Nephron (organoid): ENCODE measurements at regions not wholly inside any gene's neighbourhood (a gene's known extent, or its start where the extent isn't known, plus 50 kb on each side); places are given as distances from the start of the nearest gene placed in this dataset.

ENCODE experiments used
- H3K27ac Mint-ChIP-seq, 3 experiments: 2 replicates each; pipeline ENCODE4 v1.8.0; 2020; ENCODE audit warnings: mixed read lengths in 3 of 3, mild to moderate bottlenecking in 2 of 3, moderate library complexity in 1 of 3
- H3K27me3 Mint-ChIP-seq: 2 replicates; pipeline ENCODE4 v1.8.0; 2021; ENCODE audit warnings: low read depth, mild to moderate bottlenecking, moderate library complexity, mixed read lengths
- H3K36me3 Mint-ChIP-seq: 2 replicates; pipeline ENCODE4 v1.8.0; 2020; ENCODE audit warnings: low read depth, mixed read lengths
- H3K4me1 Mint-ChIP-seq: 2 replicates; pipeline ENCODE4 v1.8.0; 2020; ENCODE audit warnings: mixed read lengths
- H3K4me3 Mint-ChIP-seq, 3 experiments: 2 replicates each; pipeline ENCODE4 v1.8.0; 2020; ENCODE audit warnings: mild to moderate bottlenecking in 3 of 3, mixed read lengths in 3 of 3, moderate library complexity in 2 of 3
- H3K9me3 Mint-ChIP-seq: 2 replicates; pipeline ENCODE4 v1.8.0; 2020; ENCODE audit warnings: mixed read lengths
- TF ChIP-seq, protein P1 (sequence below), 3 experiments: fragments of 200-600 bp; sonication (generic); IDR thresholded peaks; one replicate each; pipeline ENCODE4 v1.5.0; 2021; ENCODE audit warnings: antibody characterized with exemption in 3 of 3; ENCODE audit not compliant: unreplicated experiment in 3 of 3

DNA sequence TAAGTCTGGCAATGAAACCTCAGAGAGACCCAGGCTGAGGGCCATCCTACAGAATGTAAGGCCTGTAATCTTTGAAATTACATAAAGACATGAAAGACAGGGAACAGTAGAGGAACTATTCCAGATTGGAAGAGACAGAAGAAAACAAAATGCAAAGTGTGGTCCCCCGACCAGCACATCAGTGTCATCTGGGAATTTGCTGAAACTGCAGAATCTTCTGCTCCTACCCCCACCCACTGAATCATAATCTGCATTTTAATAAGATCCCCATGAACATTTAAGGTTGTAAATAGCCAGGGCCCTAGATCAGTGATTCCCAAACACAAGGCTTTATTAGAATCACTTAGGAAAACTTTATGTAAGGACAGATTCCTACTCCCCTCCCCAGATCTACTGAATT is 154.4 kb downstream of the NOC3L start:
- Mint-ChIP-seq H3K4me1 (peaks cover 73% of the 10 kb centered on the region), H3K27ac (peak overlapping the region in 2 of 3 experiments; percentile 61 to 94), H3K36me3 (peaks cover 4% of the 10 kb centered on the region), H3K9me3 (peaks cover 3% of the 10 kb centered on the region), H3K4me3 (no peak overlapping the region), H3K27me3 (peaks cover under 1% of the 10 kb centered on the region)
- TF ChIP-seq, protein P1, sequence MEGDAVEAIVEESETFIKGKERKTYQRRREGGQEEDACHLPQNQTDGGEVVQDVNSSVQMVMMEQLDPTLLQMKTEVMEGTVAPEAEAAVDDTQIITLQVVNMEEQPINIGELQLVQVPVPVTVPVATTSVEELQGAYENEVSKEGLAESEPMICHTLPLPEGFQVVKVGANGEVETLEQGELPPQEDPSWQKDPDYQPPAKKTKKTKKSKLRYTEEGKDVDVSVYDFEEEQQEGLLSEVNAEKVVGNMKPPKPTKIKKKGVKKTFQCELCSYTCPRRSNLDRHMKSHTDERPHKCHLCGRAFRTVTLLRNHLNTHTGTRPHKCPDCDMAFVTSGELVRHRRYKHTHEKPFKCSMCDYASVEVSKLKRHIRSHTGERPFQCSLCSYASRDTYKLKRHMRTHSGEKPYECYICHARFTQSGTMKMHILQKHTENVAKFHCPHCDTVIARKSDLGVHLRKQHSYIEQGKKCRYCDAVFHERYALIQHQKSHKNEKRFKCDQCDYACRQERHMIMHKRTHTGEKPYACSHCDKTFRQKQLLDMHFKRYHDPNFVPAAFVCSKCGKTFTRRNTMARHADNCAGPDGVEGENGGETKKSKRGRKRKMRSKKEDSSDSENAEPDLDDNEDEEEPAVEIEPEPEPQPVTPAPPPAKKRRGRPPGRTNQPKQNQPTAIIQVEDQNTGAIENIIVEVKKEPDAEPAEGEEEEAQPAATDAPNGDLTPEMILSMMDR (IDR thresholded peaks at IDR 0.05; ENCODE audit: unreplicated experiment in 3 of 3), result no peak

DNA sequence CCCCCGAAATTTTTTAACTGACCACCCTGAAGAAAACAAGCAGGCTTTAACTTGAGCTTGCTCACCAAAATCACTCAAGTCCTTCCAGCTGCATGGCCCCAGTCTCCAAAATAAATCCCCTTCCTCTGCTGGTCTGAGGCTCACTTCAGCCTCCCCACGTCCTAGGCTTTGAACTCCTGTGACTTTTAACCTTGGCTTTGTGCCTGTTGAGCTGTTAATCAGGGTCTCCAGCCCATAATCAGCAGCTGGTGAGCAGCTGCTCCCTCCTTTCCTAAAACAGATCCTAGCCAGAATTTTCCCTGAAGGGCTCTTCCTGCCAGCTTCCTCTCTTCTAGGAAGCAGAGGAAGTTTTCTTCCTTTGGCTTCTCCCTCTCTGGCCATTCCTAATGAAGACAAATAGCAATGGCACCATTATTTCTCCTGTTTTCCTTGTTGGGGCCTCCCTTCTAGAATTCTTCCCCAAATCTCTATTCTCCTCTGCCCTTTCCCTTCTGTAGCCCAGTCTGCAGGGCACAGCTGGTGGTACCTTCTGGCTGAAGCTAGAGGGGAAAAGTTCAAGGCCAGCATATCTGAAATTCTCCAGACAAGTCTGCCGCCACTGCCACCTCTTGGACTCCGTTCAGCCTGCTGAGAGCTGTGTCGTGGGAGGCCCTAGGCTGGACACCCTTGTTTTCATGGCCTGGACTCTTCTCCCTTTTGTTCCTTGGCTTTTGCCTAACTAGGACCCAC is 152.1 kb downstream of the NOC3L start:
- TF ChIP-seq, protein P1 (IDR thresholded peaks at IDR 0.05; ENCODE audit: unreplicated experiment in 3 of 3), result no peak
- Mint-ChIP-seq H3K27me3 (peaks cover 3% of the 10 kb centered on the region), H3K36me3 (peaks cover 4% of the 10 kb centered on the region), H3K27ac (peak overlapping the region; percentile 89 to 94 (median 92)), H3K4me1 (peaks cover 72% of the 10 kb centered on the region), H3K4me3 (peak overlapping the region in 2 of 3 experiments; percentile 60 to 65), H3K9me3 (peaks cover 3% of the 10 kb centered on the region)

DNA sequence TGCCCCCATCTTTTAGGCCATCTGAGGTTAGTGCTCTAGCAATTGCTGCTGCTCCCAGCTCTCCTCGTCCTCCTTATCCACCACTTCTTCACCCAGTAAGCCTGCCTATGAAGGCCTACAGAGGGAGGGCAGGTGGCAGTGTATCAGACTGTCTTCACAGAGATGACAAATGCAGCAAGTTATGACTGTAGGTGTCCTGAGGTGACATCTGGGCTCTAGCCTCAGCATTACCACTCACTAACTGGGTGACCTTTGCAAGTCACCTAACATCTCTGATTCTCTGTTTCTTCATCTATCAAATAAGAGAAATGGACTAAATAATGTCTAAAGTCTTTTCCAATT is 151.6 kb downstream of the NOC3L start:
- peaks cover 3% of the 10 kb centered on the region for H3K27me3 Mint-ChIP-seq
- peak overlapping the region; percentile 89 to 94 (median 92) for H3K27ac Mint-ChIP-seq
- H3K9me3 Mint-ChIP-seq, result no peaks in the 10 kb centered on the region
- no peaks in the 10 kb centered on the region for H3K36me3 Mint-ChIP-seq
- H3K4me3 Mint-ChIP-seq, result peak overlapping the region in 1 of 3 experiments; percentile 65
- H3K4me1 Mint-ChIP-seq, result peaks cover 66% of the 10 kb centered on the region
- TF ChIP-seq, protein P1 (IDR thresholded peaks at IDR 0.05; ENCODE audit: unreplicated experiment in 3 of 3), result no peak

DNA sequence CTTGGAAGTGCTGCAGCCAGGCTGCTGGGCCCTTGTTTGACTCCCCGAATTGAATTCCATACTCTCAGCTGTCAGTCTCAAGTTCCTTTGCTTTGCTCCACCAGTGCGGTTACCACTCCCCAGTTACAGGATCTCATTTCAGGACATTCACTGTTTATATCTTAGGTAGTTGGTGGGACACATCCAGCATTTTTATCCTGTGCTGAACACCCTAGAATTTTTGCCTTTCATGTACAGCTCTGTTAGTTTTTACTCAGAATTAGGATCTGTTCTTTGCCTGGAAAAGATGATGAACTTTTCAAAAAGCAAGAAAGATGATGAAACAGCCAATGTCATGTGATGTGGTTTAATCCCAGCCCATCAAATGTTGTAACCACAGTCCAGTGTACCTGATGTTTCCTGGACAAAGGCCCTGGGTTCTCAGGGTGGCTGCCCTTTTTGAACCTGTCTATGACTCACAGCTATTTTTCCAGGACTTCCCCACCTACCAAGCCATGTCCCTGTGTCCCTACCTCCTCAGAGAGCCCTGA is 149.7 kb downstream of the NOC3L start:
- Mint-ChIP-seq H3K27me3 (peaks cover 3% of the 10 kb centered on the region), H3K9me3 (no peaks in the 10 kb centered on the region), H3K4me1 (peaks cover 75% of the 10 kb centered on the region), H3K36me3 (no peaks in the 10 kb centered on the region), H3K27ac (peak overlapping the region; percentile 51 to 72 (median 63)), H3K4me3 (peak overlapping the region in 1 of 3 experiments; percentile 66)
- TF ChIP-seq, protein P1 (IDR thresholded peaks at IDR 0.05; ENCODE audit: unreplicated experiment in 3 of 3), result no peak

DNA sequence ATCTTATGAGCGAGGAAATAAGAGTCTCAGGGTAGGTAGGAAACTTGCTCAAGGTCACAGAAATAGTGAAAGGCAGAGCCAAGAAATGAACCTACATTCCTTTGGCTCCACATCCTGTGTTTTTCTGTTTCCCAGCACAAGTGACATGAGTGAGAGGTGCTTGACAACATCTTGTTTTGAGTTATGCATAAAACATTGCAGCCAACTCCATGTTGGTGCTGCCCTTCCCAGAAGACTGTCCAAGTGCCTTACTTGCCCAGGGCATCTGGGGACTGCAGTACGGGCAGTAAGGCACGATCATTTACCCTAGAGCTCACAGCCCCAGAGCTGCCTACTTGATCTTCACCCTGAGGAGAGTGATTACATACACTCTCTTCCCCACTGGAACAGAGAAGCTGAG is 148.8 kb downstream of the NOC3L start:
- Mint-ChIP-seq H3K4me1 (peaks cover 67% of the 10 kb centered on the region), H3K27ac (peak overlapping the region in 1 of 3 experiments; percentile 63), H3K9me3 (no peaks in the 10 kb centered on the region), H3K27me3 (peaks cover 3% of the 10 kb centered on the region), H3K4me3 (no peak overlapping the region), H3K36me3 (no peaks in the 10 kb centered on the region)
- TF ChIP-seq, protein P1 (IDR thresholded peaks at IDR 0.05; ENCODE audit: unreplicated experiment in 3 of 3), result no peak

DNA sequence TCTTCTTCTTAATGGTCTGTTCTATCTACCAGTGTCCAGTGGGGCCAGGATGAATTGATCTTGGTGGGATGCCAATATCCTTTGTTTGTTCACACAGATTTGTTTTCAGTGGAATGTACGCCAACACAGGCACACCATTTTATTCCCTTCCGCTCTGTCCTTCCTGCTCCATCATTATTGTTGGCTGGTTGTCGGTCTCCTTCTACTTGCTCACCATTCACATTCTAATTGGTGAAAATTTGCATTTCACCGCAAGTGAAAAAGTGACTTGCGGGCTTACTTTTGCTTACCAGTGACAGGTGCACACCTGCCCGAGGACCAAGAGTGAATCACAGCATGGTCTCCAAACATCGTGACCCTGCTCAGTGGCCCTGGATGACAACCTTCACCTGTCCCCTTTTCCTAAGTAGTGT is 148.3 kb downstream of the NOC3L start:
- peak overlapping the region in 1 of 3 experiments; percentile 63 for H3K27ac Mint-ChIP-seq
- peaks cover 3% of the 10 kb centered on the region for H3K27me3 Mint-ChIP-seq
- no peaks in the 10 kb centered on the region for H3K9me3 Mint-ChIP-seq
- no peak overlapping the region for H3K4me3 Mint-ChIP-seq
- H3K4me1 Mint-ChIP-seq, result peaks cover 67% of the 10 kb centered on the region
- no peaks in the 10 kb centered on the region for H3K36me3 Mint-ChIP-seq
- TF ChIP-seq, protein P1 (IDR thresholded peaks at IDR 0.05; ENCODE audit: unreplicated experiment in 3 of 3), result no peak
